GM18873 (cell line): ENCODE measurements at regions not wholly inside any gene's neighbourhood (a gene's known extent, or its start where the extent isn't known, plus 50 kb on each side); places are given as distances from the start of the nearest gene placed in this dataset.

ENCODE experiments used
- ATAC-seq: cut with Tn5 transposase; IDR thresholded peaks from one replicate; pipeline ENCODE4 v1.9.1; 2021; ENCODE audit warnings: mild to moderate bottlenecking, moderate library complexity, moderate number of reproducible peaks; ENCODE audit not compliant: unreplicated experiment, low FRiP score

DNA sequence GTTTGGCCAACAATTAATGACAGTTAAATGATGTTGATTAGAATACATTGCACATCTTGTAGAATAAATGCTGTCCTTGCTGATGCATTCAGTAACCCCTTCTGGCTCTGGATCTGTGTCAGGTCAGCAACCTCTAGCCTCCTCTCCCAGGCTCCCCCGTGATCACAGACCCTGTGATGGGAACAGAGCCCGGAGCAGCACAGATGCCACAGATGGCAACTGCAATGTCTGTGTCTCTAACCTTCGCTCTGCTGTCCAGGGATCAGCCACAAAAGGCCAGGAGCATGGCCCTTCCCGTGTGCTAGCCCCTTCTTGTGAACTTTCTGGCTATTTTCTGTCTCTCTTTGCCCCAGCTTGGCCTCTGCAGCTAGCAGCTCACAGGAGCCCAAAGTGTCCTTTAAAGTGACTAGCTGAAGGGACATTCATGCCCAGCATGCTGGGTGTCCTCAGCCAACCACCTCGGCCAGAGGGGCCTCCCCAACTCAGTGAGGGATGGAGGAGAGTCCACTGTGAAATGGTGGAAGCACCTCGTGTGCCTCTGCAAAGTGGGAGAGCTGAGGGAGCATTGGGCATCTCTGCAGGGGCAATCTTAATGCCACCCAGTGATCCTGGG lies 167.0 kb upstream of the TCERG1L start:
- ATAC-seq, result no peak

DNA sequence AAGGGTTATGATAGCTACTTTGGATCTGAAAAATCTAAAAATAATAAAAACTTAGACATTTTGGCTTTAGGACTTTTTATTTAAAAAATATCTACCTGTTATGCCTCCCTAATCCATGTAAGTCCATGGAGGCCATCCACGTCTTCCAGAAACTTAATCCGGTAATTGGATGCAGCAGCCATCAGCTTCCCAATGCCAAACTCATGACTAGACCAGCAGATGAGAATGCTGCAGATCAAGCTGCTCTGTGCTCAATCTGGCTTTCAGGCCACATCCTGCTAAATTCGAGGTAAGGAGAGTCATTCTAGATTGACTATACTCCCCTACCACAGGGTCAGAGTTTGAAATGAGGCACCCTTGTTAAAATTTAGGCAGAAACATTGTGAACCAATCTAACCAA lies 168.5 kb upstream of the TCERG1L start:
- ATAC-seq, result no peak

DNA sequence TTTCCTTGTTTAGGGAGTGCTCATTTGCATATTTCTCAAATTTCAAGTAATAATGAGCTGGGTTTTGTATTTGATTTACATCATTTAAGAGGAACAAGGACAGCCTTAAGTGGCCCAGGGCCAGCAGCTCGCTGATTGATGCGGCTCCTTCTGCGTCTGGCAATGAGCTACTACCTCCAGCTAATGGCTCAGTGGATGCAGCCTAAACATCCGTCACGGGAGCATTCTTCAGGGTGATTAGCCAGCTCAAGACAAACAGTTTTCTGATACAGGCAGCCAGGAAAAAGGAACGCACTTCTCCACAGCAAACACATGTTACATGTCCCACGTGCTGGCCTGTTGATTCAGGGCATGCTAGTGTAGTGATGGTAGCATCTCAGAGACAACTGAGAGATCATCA lies 169.3 kb upstream of the TCERG1L start:
- no peak for ATAC-seq

GRCh38 chr10:131485732-131486131 lies 174.2 kb upstream of the TCERG1L start:
- no peak for ATAC-seq

DNA sequence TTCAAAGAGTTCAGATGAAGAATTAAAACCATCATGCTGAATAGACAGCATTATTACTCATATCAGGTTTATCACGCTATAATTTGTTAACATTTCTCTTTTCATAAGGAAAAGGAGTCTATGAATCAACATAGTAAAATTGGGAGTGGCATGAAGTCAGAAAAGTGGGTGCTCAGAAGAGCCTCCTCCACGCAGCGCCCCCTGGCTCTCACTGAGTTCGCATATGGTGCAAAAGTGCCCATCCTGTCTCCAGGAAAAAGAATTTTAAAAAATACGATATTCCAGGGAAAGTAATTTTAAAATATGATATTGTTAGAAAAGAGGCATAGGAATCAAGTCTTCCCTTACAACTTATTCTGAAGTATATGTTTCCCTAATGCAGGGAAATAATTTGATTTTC lies 176.3 kb upstream of the TCERG1L start:
- ATAC-seq, result no peak

DNA sequence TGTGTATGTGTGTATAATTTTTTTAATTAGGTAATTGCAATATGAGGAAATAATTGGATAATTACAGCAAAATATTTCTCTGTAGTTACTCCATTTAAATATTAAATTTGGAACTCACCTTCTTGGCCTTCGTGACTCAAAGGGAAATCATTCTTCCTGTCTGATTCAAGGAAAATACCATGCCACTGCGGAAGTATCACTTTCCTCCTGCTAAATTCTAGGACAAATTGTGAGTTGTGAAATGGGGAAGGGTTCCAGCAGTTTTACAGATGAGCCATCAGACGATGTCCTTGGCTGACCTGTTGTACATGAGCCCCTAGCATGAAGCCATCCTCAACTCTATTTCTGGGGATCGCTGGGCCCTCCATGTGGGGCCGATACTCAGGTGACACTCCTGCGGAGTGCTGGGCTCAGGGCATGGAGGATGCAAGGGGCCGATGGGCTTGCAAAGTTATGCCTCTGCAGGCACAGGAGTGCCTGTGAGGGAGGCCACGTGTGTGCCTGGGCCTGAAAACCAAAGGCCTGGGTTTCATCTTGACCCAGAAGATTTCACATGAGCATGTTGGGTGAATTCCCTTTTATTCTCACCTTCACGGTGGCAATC lies 179.6 kb upstream of the TCERG1L start:
- no peak for ATAC-seq

DNA sequence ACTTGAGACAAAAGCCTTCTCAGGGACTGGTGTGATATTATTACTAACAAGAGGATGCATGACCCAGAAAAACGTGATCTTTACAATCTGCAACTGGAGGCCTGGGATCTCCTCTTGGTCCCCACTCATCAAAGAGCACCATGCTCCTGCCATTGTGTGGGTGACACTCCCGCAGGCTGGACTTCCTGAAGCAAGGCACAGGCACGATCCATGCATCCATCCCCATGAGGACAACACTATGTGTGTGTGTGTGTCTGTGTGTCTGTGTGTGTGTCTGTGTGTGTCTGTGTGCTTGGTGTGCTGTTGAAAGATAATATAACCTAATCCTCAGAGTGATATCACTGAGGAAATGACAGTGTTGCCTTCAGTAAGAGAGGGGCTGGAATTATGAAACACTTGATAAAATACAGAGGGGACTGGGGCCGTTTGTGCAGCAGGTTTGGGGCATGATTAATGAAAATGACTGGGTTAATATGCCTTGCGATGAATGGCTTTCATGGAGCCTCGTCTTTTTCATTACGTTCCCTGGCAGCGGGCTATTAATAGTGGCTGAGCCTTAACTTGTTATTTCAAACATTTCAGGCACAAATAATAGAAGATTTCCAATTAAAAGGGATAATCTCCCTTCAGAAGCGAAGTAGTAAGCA lies 180.8 kb upstream of the TCERG1L start:
- ATAC-seq, result no peak

- ATAC-seq, result no peak
Measured at GRCh38 chr10:131493432-131493831, 181.9 kb upstream of the TCERG1L start.

DNA sequence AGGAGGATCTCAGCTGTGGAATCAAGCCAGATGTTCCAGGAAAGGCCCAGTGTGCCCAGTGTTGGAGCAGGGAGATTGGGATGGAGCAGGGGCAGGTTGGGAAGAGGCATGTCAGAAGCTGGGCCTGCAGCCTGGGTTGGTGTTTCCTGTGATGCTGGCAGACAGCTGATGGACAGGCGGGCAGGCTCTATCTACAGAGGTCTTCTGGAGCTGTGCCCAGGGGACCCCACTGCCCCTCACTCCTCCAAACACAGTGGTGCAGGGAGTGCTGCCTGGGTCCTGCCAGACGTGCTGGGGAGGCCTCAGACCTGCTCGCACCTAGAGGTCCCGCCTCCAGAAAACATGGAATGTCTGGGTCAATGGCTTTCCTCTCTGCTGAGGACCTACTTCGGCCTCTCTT lies 182.9 kb upstream of the TCERG1L start:
- no peak for ATAC-seq

- no peak for ATAC-seq
Measured at GRCh38 chr10:131495224-131495623, 183.7 kb upstream of the TCERG1L start.

- ATAC-seq, result no peak
Measured at GRCh38 chr10:131495892-131496291, 184.4 kb upstream of the TCERG1L start.

- no peak for ATAC-seq
Measured at GRCh38 chr10:131496351-131497052, 185.0 kb upstream of the TCERG1L start.

DNA sequence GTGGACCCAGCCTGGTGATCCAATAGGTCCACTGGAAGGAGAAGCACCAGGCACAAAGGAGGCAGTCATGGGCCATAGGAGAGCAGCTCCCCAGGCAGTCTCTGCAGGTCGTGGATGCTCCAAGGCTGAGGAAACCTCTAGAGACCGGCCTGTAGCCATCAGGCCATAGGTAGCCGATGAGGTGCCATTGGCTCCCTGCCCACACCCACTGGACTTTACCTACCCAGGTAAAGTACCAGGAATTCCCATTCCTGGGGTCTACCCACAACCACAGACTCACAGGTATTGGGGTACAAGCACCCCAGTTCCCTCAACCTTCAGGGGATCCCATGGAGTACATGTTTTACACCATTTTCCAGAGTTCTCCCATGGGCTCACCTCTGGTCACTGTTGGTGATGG lies 188.0 kb upstream of the TCERG1L start:
- no peak for ATAC-seq

- ATAC-seq, result no peak
Measured at GRCh38 chr10:131500181-131500580, 188.7 kb upstream of the TCERG1L start.

GRCh38 chr10:131500892-131501291 lies 189.4 kb upstream of the TCERG1L start:
- ATAC-seq, result no peak

DNA sequence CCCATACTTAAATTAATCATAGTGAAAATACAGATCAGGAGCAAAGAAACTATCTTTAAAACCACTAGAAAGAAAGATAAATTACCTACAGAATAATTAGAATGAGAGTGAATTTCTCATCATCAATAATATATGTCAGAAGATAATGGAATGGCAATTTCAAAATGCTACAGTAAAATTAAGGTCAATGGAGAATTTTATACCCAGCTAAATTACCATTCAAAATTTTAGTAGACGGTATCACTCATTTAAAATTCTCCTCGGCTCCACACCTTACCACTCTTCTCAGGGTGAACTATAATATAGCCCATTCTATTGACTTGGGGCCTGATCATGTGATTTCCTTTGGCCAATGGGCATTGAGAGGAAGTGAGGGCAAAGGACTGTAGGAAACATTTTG lies 192.5 kb upstream of the TCERG1L start:
- ATAC-seq, result no peak

- ATAC-seq, result no peak
Measured at GRCh38 chr10:131511391-131511790, 199.9 kb upstream of the TCERG1L start.

- ATAC-seq, result no peak
Measured at GRCh38 chr10:131512852-131513251, 201.3 kb upstream of the TCERG1L start.

DNA sequence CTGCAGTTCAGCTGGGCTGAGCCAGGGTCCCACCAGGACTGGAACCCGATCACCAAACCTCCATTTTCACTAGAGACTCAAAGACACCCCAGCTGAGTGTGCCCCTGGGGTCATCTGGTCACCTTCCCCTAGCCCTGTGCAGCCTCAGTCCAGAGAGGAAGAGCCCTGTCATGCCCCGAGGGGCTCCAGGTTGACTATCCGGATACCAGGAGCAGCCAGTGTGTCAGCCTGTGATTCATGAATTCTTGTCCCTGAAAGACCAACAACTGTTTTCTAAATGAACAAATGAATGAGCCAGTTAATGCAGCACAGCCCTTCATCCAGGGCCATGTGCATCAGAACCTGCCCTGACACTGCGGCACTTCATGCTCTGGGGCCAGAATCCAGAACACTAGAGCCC lies 201.9 kb upstream of the TCERG1L start:
- ATAC-seq, result no peak

- ATAC-seq, result no peak
Measured at GRCh38 chr10:131513901-131514300, 202.4 kb upstream of the TCERG1L start.

DNA sequence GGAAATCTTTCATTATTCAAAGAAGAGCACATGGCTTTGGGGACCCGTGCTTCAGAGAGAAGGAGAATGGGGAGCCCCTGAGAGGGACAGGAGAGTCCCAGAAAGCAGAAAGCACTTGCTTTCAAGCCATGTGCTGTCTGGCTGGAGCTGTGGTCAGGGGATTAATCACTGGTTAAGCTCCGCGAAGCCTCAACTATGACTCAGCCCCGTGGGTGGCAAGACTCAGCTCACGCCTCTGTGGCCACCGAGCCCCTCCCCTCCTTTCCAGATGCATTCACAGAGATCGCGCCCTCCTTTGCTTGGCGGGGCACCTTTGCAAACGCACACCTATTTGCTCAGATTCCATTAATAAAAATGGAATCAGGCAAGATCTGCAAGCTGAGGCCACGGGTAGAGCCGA lies 202.9 kb upstream of the TCERG1L start:
- ATAC-seq, result no peak

DNA sequence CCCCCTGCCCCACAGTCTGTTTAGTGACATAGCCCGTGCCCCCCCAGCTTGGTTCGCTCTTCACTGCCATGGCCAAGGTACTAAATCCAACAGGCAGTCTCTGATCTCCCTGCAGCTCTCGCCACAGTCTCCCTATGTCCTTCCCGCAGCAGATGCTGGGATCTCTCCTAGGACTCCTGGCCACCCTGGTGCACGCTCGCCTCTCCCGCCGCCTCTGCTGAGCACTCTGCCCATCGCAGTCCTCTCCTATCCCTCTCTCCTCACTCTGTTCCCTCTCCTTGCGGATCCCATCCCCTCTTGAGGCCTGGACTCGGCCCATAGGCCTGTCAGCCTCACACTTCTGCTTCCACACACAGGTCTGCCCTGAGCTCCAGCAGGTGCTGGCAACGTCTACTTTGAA lies 204.8 kb upstream of the TCERG1L start:
- ATAC-seq, result no peak
